ENCODE measurements at regions not wholly inside any gene's neighbourhood (a gene's known extent, or its start where the extent isn't known, plus 50 kb on each side); places are given as distances from the start of the nearest gene placed in this dataset.

GRCh38 chr15:39336926-39337325, 244.0 kb upstream of the THBS1 start:
- TF ChIP-seq CTCF (IDR thresholded peaks at IDR 0.05; ENCODE audit: insufficient read depth, low read depth, low read length) (no peak), EZH2 (IDR thresholded peaks at IDR 0.05; ENCODE audit: insufficient read depth, low read length) (no peak)
